SH-SY5Y (cell line): ENCODE measurements at regions not wholly inside any gene's neighbourhood (a gene's known extent, or its start where the extent isn't known, plus 50 kb on each side); places are given as distances from the start of the nearest gene placed in this dataset.

Experiments
- GATA2 ChIP-seq: IDR thresholded peaks from 2 replicates; pipeline ENCODE4 v1.6.1; 2011; ENCODE audit warnings: mild to moderate bottlenecking, low read depth, low read length
- GATA3 ChIP-seq: IDR thresholded peaks from 2 replicates; pipeline ENCODE4 v1.6.1; 2011; ENCODE audit warnings: low read depth, mild to moderate bottlenecking, low read length, moderate library complexity

DNA sequence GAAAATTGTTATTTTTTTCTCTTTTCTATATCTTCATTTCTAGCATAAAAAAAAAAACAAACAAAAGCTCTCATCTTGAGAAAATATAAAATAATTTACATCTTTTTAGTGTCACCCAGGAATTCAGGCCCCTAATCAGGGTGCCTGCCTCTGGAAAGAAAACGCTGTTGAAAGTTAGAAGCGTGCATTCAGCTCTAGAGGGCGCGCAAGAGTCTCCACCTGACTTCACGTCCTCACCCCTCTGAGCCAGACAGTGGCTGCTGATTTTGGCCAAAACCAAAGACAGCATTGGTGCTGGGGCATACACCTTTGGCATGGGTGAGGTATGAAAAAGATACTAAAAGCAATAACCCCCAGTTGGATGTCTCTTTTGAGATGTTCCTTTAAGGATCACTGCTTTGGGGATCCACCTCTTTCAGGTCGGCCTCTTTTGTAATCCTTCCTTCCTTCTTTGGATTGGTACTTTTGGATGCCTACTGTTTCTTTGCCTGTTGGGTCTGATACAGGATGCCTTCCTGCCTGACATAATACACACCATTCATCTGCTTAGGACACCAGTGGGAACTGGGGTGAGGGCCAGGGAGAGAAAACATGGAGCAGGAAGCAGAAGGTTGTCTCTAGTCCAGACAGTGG is 77.6 kb upstream of the CHRM3 start:
- no peak for TF ChIP-seq GATA2
- no peak for TF ChIP-seq GATA3
